ENCODE measurements at regions not wholly inside any gene's neighbourhood (a gene's known extent, or its start where the extent isn't known, plus 50 kb on each side); places are given as distances from the start of the nearest gene placed in this dataset.

DNA sequence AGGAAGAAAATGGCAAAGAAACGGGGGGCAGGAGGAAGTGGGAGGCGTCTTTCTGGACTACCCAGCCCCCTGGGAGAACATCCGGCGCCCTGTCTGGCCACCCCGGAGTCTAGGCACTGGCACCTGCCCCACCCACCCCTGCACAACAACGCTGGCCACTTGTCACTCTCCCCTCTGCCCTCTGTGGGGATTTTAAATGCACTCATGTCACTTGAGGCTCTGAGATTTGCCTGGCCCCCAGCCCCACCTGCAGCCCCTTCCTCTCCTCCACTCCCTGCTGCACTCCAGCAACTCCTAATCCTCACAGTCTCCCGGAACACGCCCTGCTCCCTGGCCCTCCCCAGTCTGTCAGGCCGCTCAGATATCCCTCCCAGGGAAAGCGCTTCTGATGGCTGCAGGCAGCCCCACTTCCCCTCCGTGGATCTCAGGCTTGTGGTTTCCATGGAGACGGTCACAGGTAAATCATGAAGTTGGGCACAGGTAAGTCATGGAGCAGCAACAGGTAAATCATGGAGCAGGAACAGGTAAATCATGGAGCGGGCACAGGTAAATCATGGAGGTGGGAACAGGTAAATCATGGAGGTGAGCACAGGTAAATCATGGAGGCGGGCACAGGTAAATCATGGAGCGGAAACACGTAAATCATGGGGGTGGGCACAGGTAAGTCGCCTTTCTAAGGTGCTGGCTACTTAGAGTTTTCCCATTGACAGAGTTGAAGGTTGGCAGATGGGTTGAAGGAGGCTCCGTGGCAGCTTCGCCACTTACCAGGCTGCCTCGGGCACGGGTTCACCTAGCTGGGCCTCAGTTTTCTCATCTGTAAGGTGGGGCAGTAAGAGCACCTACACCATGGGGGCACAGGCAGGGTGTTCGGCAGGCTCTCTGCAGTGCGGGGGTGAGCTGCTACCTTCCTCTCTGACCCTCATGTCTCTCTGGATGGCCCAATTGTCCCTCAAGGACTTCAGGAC is 79.0 kb upstream of the SHISAL1 start:
- DNase-seq (ENCODE audit: extremely low read depth in 1 of 11, low read depth in 9 of 11, low spot score in 4 of 11): peak in 1 of 11 donors; percentile 47

DNA sequence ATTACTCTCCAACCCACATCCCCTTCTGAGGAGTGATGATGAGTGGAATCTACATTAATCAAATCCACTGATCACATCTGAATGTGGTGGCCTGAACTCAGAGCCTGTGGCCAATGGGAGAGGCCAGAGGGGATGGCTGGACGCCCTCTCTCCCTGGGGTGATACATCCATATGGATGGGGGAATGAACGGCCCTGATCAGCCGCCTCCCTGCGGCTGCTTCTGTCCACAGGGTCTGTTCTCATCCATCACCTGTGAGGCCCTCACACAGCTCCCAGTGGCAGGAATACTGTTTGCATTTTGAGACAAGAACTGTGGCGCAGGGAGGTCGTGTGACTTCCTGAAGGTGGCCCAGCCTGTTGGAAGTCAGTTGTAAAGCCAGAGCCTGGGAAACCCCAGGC is 78.3 kb upstream of the SHISAL1 start:
- no peak for DNase-seq (ENCODE audit: extremely low read depth in 1 of 11, low read depth in 9 of 11, low spot score in 4 of 11)

DNA sequence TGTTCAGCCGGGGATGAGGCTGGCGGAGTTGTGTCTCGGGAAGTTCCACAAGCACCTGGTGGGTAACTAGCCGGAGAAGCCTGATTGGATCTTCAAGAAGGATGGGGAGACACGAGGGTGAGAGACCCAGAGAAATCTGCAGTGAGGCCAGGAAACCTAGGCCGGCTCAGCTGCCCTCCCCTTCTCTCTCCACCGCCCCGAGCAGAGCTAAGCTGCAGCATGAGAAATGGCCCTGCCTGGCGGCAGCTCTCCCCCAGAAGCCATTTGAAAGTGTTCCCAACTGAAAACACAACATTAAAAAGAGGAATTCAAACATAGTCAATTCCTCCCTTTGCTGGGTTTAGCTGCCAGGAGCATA is 77.8 kb upstream of the SHISAL1 start:
- no peak for DNase-seq (ENCODE audit: extremely low read depth in 1 of 11, low read depth in 9 of 11, low spot score in 4 of 11)

DNA sequence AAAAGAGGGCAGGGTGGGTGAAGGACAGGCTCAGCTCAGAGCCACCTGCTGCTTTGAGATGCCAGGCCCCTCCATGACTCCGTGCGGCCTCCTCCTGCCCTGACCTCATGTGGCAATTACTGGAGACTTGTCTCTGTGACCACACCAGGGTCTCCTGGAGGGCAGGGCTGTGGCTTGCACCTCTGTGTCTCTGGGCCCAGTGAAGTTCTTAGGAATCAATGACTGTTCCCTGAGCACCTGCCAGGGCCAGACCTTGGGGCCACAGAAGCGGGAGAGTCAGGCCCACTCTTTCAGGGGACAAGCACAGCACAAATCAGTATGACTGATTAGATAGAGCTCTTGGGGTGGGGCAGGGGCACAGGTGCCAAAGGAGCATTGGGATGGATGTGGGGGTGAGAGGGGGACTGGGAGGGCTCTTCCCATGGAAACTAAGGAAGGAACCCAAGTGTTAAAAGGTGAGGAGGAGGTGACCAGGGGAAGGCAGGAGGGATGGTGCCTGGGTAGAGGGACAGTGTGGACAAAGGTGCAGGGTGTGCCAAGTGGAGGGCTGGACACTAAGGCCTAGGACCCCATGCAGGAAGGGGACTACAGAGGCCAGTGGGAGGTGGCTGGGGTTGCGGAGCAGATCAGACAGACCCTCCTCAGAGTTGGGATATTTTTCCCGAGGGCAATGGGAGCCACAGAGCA is 77.3 kb upstream of the SHISAL1 start:
- no peak for DNase-seq (ENCODE audit: extremely low read depth in 1 of 11, low read depth in 9 of 11, low spot score in 4 of 11)

DNA sequence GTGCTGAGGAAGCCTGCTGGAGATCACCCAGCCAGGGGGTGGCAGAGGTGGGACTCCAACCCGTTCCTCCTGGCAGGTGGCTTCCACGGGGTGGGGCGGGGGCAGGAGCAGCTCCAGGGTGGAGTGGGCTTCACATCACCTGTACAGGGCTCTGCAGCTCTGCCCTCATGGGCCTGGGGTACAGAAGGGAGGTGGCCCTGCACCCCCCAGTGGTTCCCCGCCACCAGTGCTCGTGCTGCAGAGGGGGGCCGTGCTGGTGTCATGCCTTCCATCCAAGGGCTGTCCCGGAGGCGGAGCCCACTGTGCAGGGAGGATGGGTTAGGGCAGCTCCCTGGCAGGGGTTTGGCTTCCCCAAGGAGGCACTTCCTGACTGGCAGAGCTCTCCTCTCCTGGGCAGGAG is 76.4 kb upstream of the SHISAL1 start:
- no peak for DNase-seq (ENCODE audit: extremely low read depth in 1 of 11, low read depth in 9 of 11, low spot score in 4 of 11)

DNA sequence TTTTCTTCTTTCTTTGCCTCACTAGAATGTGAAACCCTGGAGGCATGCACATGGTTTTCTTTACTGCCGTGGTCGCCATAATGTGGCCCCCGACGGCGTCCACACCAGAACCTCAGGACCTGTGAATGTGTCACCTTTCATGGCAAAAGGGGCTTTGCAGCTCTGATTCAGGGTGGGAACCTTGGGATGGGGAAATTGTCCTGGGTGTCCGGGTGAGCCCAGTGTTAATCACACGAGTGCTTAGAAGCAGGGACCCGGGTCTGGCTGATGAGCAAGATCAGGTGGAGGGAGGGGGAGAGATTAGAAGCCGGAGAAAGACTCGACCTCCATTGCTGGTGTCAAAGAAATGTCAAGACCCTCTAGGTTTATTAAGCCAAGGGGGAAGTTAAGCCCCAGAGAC is 74.7 kb upstream of the SHISAL1 start:
- no peak for DNase-seq (ENCODE audit: extremely low read depth in 1 of 11, low read depth in 9 of 11, low spot score in 4 of 11)

DNA sequence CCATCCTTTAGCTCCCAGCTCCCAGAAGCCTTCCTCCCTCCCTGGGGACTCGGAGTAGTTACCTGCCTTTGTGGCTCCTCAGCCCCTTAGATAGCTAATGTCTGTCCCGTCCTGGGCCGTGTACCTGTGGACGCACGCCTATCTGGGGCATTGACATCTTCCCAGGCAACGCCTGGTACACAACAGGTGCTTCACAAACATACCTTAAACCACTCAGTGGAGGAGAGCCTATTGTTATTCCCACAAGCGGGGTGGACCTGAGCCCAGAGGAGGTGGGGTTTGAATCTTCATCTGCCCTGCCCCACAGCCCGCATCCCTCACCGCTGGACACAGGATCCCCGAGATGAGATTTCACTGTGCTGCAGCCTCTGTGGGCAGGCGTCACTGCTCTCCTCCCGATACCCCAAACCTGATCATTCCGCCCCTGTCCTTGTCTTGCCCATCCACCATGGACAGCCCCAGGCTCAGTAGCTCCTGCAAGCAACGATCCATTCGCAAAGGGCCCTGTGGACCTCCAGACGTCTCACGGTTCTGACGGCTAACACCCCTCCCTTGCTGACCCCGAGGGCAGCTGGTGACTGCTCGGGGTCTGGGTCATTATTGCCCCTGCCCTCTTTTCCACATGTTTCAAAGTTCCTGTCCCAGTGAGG is 73.8 kb upstream of the SHISAL1 start:
- DNase-seq (ENCODE audit: extremely low read depth in 1 of 11, low read depth in 9 of 11, low spot score in 4 of 11): no peak

DNA sequence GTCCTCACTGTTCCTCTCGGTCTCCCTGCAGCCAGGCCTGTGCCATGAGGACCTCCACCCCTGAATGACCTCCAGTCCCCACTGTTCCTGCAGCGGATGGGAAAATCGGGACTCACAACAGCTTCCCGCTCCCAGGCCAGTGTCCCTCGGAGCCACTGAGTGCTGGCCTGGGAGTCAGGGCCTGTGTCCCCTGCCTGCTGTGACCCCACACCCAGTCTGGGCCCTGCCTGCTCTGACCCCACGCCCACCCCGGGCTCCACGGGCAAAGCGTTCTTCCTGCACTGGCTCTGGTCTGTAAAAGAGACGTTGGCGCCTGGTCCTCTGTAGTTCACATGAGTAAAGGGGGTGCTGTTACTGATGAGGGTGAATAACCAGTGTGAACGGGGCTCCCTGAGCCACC is 73.0 kb upstream of the SHISAL1 start:
- DNase-seq (ENCODE audit: extremely low read depth in 1 of 11, low read depth in 9 of 11, low spot score in 4 of 11): no peak

DNA sequence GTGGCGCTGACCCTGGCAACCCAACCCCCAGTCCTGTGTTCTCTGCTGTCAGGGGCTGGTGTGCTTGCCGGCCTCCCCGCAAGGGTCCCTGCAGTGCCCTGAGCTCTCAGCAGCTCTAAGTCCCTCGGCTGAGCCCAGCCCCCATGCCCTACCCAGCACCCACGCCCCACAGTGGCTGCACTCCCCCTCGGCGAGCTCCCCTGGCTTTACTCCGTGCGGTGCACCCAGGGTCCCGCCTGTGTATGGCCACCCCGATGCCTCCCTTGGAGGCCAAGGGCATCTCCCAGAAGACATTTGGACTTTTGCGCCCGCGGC is 72.5 kb upstream of the SHISAL1 start:
- no peak for DNase-seq (ENCODE audit: extremely low read depth in 1 of 11, low read depth in 9 of 11, low spot score in 4 of 11)

DNA sequence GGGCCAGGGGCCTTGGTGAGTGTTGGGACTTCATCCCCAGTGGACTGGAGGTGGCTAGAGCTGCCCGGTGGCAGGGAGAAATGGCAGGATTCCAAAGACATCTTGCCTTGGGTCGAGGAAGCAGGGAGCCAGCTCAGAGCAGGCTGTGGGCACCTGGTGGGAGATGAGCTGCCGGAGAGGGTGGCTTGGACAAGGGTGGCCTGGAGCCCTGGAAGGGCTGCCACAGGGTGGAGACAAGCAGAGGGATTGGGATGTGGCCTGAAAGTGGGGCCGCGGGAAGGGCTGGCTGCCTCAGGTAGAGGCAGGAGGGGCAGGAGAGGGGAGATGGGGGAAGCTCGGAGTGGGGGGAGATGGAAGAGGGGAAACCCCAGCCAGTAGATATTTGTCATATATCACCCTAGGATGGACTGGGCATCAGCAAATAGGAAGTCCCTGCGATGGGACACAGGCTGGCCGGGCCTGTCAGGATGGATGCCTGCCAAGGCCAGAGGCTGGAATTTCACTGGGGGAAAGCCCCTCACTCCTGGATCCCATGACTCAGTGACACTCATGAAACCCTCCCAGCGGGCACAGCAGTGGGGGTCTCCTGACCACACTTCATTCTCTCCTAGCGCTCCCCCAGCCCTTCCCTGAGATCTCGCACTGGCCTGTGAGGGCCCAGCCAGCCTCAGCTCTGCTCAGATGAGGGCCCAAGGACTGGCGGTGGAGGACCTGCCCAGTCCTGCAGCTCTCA is 72.0 kb upstream of the SHISAL1 start:
- no peak for DNase-seq (ENCODE audit: extremely low read depth in 1 of 11, low read depth in 9 of 11, low spot score in 4 of 11)

DNA sequence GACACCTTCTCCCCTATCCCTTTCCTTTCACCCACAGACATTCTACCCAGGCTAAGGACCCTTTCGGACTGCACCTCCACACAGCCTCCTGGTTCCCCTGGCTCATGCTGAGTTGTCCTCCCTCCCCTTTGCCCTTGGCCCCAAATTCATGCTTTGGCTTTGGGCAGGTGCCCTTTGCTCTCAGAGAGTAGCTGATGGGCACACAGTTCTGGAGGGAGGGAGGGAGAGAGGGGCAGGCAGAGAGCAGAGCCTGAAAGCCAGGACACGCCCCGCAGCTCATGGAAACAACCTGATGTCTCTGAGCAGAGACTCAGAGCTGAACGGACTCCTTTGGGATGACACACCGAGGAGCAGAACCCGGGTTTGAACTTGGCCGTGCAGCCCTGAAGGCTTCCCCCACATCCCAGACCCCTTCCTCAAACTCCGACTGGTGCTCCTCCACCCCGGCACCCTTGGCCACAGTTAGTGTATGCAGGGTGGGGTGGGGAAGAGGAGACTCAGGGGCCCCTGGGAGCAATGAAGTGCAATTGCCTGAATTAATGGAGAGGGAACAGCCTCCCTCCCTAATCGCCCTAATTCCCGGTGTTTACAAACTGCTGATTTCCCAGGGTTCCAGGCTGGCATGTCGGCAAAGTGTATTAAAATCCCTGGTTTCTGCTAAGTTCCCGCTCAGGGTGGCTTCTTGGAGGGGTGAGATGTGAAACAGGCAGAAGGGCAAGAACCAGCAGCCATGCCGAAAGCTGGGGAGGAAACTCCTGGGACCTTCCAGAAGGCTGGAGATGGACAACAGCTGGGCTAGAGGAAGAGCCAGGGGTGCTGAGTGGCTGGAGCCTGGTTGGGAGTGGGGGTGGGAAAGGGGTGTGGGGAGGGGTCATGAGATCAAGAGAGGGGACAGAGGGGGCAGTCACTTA is 71.2 kb upstream of the SHISAL1 start:
- no peak for DNase-seq (ENCODE audit: extremely low read depth in 1 of 11, low read depth in 9 of 11, low spot score in 4 of 11)

DNA sequence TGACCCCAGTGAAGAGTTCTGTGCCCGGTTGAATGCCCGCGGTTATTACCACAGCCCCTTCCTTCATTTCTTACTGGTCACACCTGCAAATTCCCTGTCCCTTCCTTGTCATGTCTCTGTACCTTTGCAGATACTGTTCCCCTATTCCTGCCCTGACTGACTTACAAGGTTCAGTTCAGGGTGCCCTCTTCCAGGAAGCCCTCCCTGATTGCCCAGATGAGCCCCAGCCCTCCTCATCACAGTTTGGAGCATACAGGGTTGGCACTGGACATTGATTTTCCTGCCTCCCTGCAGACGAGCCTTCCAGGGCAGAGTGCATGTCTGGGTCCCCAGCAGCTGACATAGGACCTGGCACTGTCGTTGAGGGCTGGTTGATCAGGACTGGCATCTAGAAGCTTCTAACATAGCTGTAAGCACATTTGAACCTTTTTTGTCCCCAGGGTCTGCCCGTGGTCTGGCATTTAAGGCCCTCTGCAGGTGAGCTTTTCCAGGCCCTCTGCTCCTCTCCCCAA is 70.4 kb upstream of the SHISAL1 start:
- no peak for DNase-seq (ENCODE audit: extremely low read depth in 1 of 11, low read depth in 9 of 11, low spot score in 4 of 11)

DNA sequence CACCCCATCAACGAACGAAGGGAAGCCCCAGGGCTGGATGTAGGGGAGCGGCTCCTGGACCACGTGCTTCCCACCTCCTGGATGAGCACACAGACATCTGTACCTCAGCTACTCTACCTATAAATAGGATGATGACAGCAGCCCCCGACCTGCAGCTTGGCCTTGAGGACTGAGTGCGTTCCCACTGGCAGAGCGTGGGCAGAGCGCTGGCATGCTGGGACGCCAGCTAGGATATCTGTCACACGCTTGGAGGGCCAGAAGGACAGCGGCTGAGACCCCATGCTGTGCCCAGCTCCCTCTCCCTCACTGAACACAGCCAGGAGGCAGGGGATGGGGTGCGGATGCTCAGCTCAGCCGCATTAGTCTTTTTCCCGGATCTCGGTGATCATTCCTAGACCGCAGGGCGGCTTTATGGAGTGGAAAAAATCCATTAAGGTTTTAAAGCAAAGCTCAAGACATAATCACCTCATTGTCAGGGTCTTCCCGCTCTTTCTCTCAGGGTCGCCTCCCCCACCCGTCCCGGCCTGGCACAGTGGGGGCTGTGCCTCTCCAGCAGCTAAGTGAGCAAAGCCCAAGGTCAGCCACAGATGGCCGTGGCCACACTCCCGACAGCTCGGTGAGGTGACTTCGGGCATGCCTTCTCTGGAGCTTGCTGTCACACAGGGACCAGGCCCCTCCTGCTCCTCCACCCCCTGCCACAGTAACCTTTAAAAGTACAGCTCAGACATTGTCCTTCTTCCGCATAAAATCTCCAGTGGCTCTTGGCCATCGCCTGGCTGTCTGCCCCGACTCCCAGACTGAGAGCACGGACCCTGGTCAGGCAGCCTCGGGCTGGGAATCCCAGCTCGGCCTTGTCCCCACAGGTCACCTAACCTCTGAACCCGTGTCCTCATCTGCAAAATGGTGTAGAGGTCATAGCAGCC is 69.6 kb upstream of the SHISAL1 start:
- peak in 4 of 11 donors; percentile 53 to 63 (median 59) for DNase-seq (ENCODE audit: extremely low read depth in 1 of 11, low read depth in 9 of 11, low spot score in 4 of 11)

DNA sequence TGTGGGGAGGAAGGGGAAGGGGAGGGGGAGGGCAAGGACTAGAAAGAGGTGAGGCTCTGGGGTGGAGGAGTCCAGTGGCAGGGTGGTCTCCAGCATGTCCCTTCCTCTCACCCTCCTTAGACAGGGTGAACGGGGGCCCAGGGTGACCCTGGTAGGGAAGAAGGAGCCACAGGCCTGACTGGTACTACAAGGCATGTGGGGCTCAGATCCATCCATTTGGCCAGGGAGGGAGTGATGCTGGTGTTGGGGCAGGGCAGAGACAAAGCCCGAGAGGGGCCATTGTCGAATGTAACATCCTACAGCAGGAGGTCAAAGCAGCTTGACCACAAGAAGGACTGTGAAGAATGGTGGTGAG is 69.0 kb upstream of the SHISAL1 start:
- no peak for DNase-seq (ENCODE audit: extremely low read depth in 1 of 11, low read depth in 9 of 11, low spot score in 4 of 11)

DNA sequence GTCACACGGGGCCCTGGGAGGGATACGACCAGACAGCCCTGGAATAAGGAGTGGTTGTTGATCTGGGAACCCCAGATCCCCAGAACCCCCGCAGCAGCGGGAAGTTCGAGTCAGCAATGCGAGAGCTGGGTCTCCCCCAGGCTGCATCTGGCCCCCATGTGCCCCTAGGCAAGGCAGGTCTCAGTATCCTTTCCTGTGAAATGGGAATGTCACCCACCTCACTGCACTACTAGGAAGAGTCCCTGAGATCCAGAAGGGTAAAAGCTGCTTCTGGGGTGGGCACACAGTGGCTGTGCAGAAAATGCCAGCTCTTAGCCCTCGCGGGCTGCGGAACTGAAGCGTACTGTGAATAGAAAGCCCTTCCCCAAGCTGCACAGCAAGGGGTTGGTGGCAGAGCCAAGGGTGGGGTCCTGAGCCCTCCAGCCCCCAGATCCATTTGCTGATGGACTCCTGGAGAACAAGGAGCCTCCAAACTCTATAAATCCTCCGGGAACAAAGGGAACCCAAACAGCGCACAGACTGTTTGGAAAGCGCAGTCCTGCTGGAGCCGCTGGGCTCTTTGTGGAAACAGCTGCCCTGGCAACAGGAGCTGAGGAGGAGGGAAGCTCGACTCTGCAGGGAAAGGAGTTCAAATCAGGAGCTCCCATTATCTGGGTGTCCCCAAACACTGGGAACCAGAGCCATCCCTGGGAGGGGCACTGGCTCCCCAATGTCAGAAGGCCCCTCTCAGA is 68.2 kb upstream of the SHISAL1 start:
- no peak for DNase-seq (ENCODE audit: extremely low read depth in 1 of 11, low read depth in 9 of 11, low spot score in 4 of 11)

DNA sequence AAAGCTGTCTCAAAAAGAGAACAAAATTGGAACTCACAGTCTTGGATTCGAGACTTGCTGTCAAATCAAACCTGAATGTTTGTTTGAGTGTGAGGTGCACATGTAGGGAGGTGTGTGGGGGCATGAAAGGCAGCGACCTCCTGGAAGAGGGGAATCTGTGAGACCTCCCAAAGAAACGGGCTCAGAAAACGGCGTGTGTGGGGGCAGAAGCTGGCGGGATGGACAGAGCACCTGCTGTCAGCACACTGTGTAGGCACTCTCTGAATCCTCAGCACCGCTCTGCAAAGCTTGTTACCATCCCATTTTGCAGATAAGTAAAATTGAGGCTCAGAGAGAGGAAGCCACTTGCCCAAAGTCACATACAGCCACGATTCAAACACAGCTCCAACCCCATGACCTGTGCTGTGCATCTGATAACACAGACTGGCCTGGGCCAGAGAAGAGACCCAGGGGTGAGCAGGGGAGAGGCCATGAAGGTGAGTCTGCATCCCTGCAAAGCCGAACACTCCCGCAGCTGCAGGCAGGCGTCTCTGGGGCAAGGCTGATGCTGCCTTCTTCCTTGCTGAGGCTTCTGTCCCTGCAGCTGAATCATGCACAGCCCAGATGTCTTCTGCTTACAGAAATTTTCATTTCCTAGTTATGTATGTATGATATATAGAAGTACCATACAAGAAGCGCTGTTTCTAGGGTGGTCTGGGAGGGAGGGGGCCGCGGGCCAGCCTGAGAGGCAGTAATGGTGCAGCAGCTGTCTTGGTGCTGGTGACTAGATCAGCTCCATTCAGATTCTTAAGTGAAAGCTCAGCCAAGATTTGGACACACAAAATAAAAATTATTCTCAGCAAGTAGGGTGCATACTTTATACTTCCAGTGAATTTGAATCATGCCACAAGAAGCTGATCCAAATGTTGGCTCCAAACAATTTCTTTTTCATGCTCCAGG is 67.3 kb upstream of the SHISAL1 start:
- no peak for DNase-seq (ENCODE audit: extremely low read depth in 1 of 11, low read depth in 9 of 11, low spot score in 4 of 11)
